WTC11 (cell line): ENCODE measurements at regions not wholly inside any gene's neighbourhood (a gene's known extent, or its start where the extent isn't known, plus 50 kb on each side); places are given as distances from the start of the nearest gene placed in this dataset.

ENCODE experiments used
- ATAC-seq: fragments of 200-7000 bp; cut with Tn5 transposase; 2 replicates; pipeline ENCODE4 v1.10.0; 2021; ENCODE audit warnings: mild to moderate bottlenecking, moderate library complexity
- CTCF ChIA-PET: fragments of 300-600 bp; sonication (Branson Sonifier 250); formaldehyde crosslinking; loops from one replicate; lab custom pipeline; 2021; ENCODE audit warnings: antibody characterized with exemption; lab: Charles Lee
- POLR2A ChIA-PET: fragments of 350-600 bp; sonication (Branson Sonifier 250); formaldehyde crosslinking; loops from one replicate; lab custom pipeline; 2021; ENCODE audit warnings: antibody characterized with exemption; lab: Charles Lee
- DNase-seq: peaks from one replicate; pipeline ENCODE4 v3.0.0; 2021; ENCODE audit warnings: low spot score
- H3K27ac Mint-ChIP-seq: 2 replicates; pipeline ENCODE4 v1.8.0; 2021; ENCODE audit warnings: mixed read lengths
- H3K27me3 Mint-ChIP-seq: 2 replicates; pipeline ENCODE4 v1.8.0; 2021; ENCODE audit warnings: low read depth, mild to moderate bottlenecking, moderate library complexity, mixed read lengths
- H3K36me3 Mint-ChIP-seq: 2 replicates; pipeline ENCODE4 v1.8.0; 2021; ENCODE audit warnings: mixed read lengths
- H3K4me1 Mint-ChIP-seq: 2 replicates; pipeline ENCODE4 v1.8.0; 2022; ENCODE audit warnings: mixed read lengths
- H3K4me3 Mint-ChIP-seq: 2 replicates; pipeline ENCODE4 v1.8.0; 2021; ENCODE audit warnings: mild to moderate bottlenecking, moderate library complexity, mixed read lengths
- H3K9me3 Mint-ChIP-seq: 2 replicates; pipeline ENCODE4 v1.8.0; 2021; ENCODE audit warnings: mixed read lengths
- AR ChIP-seq: fragments of 250-450 bp; sonication (Bioruptor Pico); IDR thresholded peaks from 2 replicates; pipeline ENCODE4 v1.9.0; 2021; ENCODE audit warnings: mild to moderate bottlenecking
- ARID4B ChIP-seq: sonication (generic); formaldehyde crosslinking; IDR thresholded peaks from 2 replicates; pipeline ENCODE4 v1.8.0; 2023; ENCODE audit warnings: missing genetic modification reagents, mild to moderate bottlenecking, borderline replicate concordance
- ATF3 ChIP-seq: sonication (generic); formaldehyde crosslinking; conservative IDR thresholded peaks from 2 replicates; pipeline ENCODE4 v1.8.1; 2022; ENCODE audit warnings: mild to moderate bottlenecking, missing genetic modification reagents
- CDX4 ChIP-seq: fragments of 250-450 bp; sonication (Bioruptor Pico); IDR thresholded peaks from 2 replicates; pipeline ENCODE4 v1.9.0; 2021; ENCODE audit warnings: moderate library complexity, mild to moderate bottlenecking, inconsistent platforms, borderline replicate concordance
- CREB1 ChIP-seq: sonication (generic); formaldehyde crosslinking; IDR thresholded peaks from 2 replicates; pipeline ENCODE4 v1.8.0; 2023; ENCODE audit warnings: mild to moderate bottlenecking, missing genetic modification reagents
- E2F5 ChIP-seq: sonication (generic); formaldehyde crosslinking; IDR thresholded peaks from 2 replicates; pipeline ENCODE4 v1.8.1; 2022; ENCODE audit warnings: mild to moderate bottlenecking, moderate library complexity, missing genetic modification reagents
- FOXK1 ChIP-seq: sonication (generic); formaldehyde crosslinking; IDR thresholded peaks from 2 replicates; pipeline ENCODE4 v1.8.0; 2022; ENCODE audit warnings: mild to moderate bottlenecking, moderate library complexity, missing genetic modification reagents
- MAX ChIP-seq: sonication (generic); formaldehyde crosslinking; IDR thresholded peaks from 2 replicates; pipeline ENCODE4 v1.8.0; 2022; ENCODE audit warnings: mild to moderate bottlenecking, missing genetic modification reagents
- NR2C2 ChIP-seq: sonication (generic); formaldehyde crosslinking; IDR thresholded peaks from 2 replicates; pipeline ENCODE4 v1.8.0; 2022; ENCODE audit warnings: mild to moderate bottlenecking, missing genetic modification reagents
- RELA ChIP-seq: sonication (generic); formaldehyde crosslinking; IDR thresholded peaks from 2 replicates; pipeline ENCODE4 v1.8.1; 2022; ENCODE audit warnings: missing genetic modification reagents, mild to moderate bottlenecking, borderline replicate concordance
- SMAD3 ChIP-seq: sonication (generic); formaldehyde crosslinking; IDR thresholded peaks from 2 replicates; pipeline ENCODE4 v1.8.0; 2022; ENCODE audit warnings: missing genetic modification reagents, mild to moderate bottlenecking, borderline replicate concordance
- SOX15 ChIP-seq: fragments of 250-450 bp; sonication (Bioruptor Pico); IDR thresholded peaks from 2 replicates; pipeline ENCODE4 v1.9.0; 2021; ENCODE audit warnings: mild to moderate bottlenecking
- TP53 ChIP-seq: sonication (generic); formaldehyde crosslinking; IDR thresholded peaks from 2 replicates; pipeline ENCODE4 v1.8.1; 2023; ENCODE audit warnings: mild to moderate bottlenecking, missing genetic modification reagents
- ZBTB43 ChIP-seq: sonication (generic); formaldehyde crosslinking; IDR thresholded peaks from 2 replicates; pipeline ENCODE4 v1.8.1; 2023; ENCODE audit warnings: mild to moderate bottlenecking, missing genetic modification reagents
- ZNF281 ChIP-seq: sonication (generic); formaldehyde crosslinking; IDR thresholded peaks from 2 replicates; pipeline ENCODE4 v1.8.0; 2023; ENCODE audit warnings: mild to moderate bottlenecking, missing genetic modification reagents
- ZNF396 ChIP-seq: fragments of 250-450 bp; sonication (Bioruptor Pico); IDR thresholded peaks from 2 replicates; pipeline ENCODE4 v1.8.0; 2021; ENCODE audit warnings: mild to moderate bottlenecking, moderate library complexity, borderline replicate concordance
- ZNF425 ChIP-seq: fragments of 250-450 bp; sonication (Bioruptor Pico); conservative IDR thresholded peaks from 2 replicates; pipeline ENCODE4 v1.9.0; 2021; ENCODE audit warnings: mild to moderate bottlenecking
- ZSCAN18 ChIP-seq: fragments of 250-450 bp; sonication (Bioruptor Pico); IDR thresholded peaks from 2 replicates; pipeline ENCODE4 v2.1.2; 2022; ENCODE audit warnings: mild to moderate bottlenecking, moderate library complexity

GRCh38 chr6:153485072-153485471 is 354.0 kb upstream of the RGS17 start (continued):
- no peak for TF ChIP-seq ZNF396 (CRISPR knock-in tag)

GRCh38 chr6:153484056-153484455 is 353.0 kb upstream of the RGS17 start:
- Mint-ChIP-seq H3K27me3 (no peaks in the 10 kb centered on the region), H3K36me3 (peaks cover 12% of the 10 kb centered on the region), H3K4me3 (no peak overlapping the region), H3K4me1 (no peaks in the 10 kb centered on the region), H3K27ac (no peak overlapping the region), H3K9me3 (peaks cover 28% of the 10 kb centered on the region)
- POLR2A ChIA-PET = no interaction called here
- no peak; the same call in 1 of the 2 replicates for ATAC-seq
- CTCF ChIA-PET = interaction anchor here (1.9 kb wide), 1 partner anchor 20 kb away, joined by 5 read pairs; no protein-coding TSS in a partner anchor
- no peak for DNase-seq
- TF ChIP-seq CREB1 (CRISPR knock-in tag) = no peak
- no peak for TF ChIP-seq ZNF425 (CRISPR knock-in tag)
- TF ChIP-seq NR2C2 (CRISPR knock-in tag) = no peak
- no peak for TF ChIP-seq CDX4 (CRISPR knock-in tag)
- no peak for TF ChIP-seq ZNF281
- TF ChIP-seq ATF3 = no peak
- no peak for TF ChIP-seq ZBTB43 (CRISPR knock-in tag)
- TF ChIP-seq E2F5 (CRISPR knock-in tag) = no peak
- no peak for TF ChIP-seq SOX15 (CRISPR knock-in tag)
- no peak for TF ChIP-seq ZSCAN18 (CRISPR knock-in tag)
- no peak for TF ChIP-seq AR
- TF ChIP-seq FOXK1 (CRISPR knock-in tag) = no peak
- TF ChIP-seq MAX (CRISPR knock-in tag) = no peak
- TF ChIP-seq SMAD3 (CRISPR knock-in tag) = no peak
- TF ChIP-seq TP53 = no peak
- TF ChIP-seq RELA (CRISPR knock-in tag) = no peak
- no peak for TF ChIP-seq ARID4B
